Suppressor macrophage treated with lipopolysaccharide for 4 hours (primary cell): ENCODE measurements at regions not wholly inside any gene's neighbourhood (a gene's known extent, or its start where the extent isn't known, plus 50 kb on each side); places are given as distances from the start of the nearest gene placed in this dataset.

Source experiments
- DNase-seq: peaks from one replicate; pipeline ENCODE4 v3.0.0-alpha.2; 2020

- no peak for DNase-seq
Measured at GRCh38 chr13:76499891-76500290, 386.3 kb downstream of the KCTD12 start.

GRCh38 chr13:76489274-76489673, 396.9 kb downstream of the KCTD12 start:
- DNase-seq: no peak

GRCh38 chr13:76481738-76482137, 404.5 kb downstream of the KCTD12 start:
- no peak for DNase-seq

- no peak for DNase-seq
Measured at GRCh38 chr13:76474966-76475365, 411.2 kb downstream of the KCTD12 start.

- DNase-seq: no peak
Measured at GRCh38 chr13:76474356-76474755, 411.8 kb downstream of the KCTD12 start.

GRCh38 chr13:76473552-76474134, 412.6 kb downstream of the KCTD12 start:
- peak; percentile 91 for DNase-seq

GRCh38 chr13:76472916-76473315, 413.3 kb downstream of the KCTD12 start:
- DNase-seq: no peak

- no peak for DNase-seq
Measured at GRCh38 chr13:76471486-76471885, 414.7 kb downstream of the KCTD12 start.

GRCh38 chr13:76470991-76471390, 415.2 kb downstream of the KCTD12 start:
- DNase-seq: no peak

- no peak for DNase-seq
Measured at GRCh38 chr13:76466043-76466442, 420.2 kb downstream of the KCTD12 start.

- no peak for DNase-seq
Measured at GRCh38 chr13:76463314-76463713, 422.9 kb downstream of the KCTD12 start.

- no peak for DNase-seq
Measured at GRCh38 chr13:76461999-76462398, 424.2 kb downstream of the KCTD12 start.

GRCh38 chr13:76461484-76461883, 424.7 kb downstream of the KCTD12 start:
- no peak for DNase-seq

- no peak for DNase-seq
Measured at GRCh38 chr13:76459863-76460262, 426.3 kb downstream of the KCTD12 start.

GRCh38 chr13:76455960-76456359, 430.2 kb downstream of the KCTD12 start:
- no peak for DNase-seq

- DNase-seq: no peak
Measured at GRCh38 chr13:76454991-76455390, 431.2 kb downstream of the KCTD12 start.

GRCh38 chr13:76449716-76450115, 436.5 kb downstream of the KCTD12 start:
- no peak for DNase-seq

GRCh38 chr13:76446191-76446590, 440.0 kb downstream of the KCTD12 start:
- no peak for DNase-seq

- DNase-seq: peak; percentile 46
Measured at GRCh38 chr13:76440568-76440967, 445.6 kb downstream of the KCTD12 start.

GRCh38 chr13:76439546-76439945, 446.7 kb downstream of the KCTD12 start:
- no peak for DNase-seq

- DNase-seq: no peak
Measured at GRCh38 chr13:76438050-76438449, 448.2 kb downstream of the KCTD12 start.

- peak; percentile 3 for DNase-seq
Measured at GRCh38 chr13:76425935-76426334, 460.3 kb downstream of the KCTD12 start.

GRCh38 chr13:76421011-76421410, 465.2 kb downstream of the KCTD12 start:
- DNase-seq: no peak

- DNase-seq: no peak
Measured at GRCh38 chr13:76418404-76418803, 467.8 kb downstream of the KCTD12 start.

GRCh38 chr13:76414320-76414719, 471.9 kb downstream of the KCTD12 start:
- no peak for DNase-seq

GRCh38 chr13:76406243-76406642, 480.0 kb downstream of the KCTD12 start:
- no peak for DNase-seq
